ENCODE measurements at regions not wholly inside any gene's neighbourhood (a gene's known extent, or its start where the extent isn't known, plus 50 kb on each side); places are given as distances from the start of the nearest gene placed in this dataset.

- Histone ChIP-seq H3K79me2 (ENCODE audit: low read length) (no peaks in the 10 kb centered on the region), H3K4me3 (ENCODE audit: low read length) (no peak overlapping the region), H3K9me3 (ENCODE audit: low read length) (no peaks in the 10 kb centered on the region), H3F3A (ENCODE audit: low read length, unreplicated experiment) (no peaks in the 10 kb centered on the region), H3K36me3 (ENCODE audit: low read depth, low read length) (no peaks in the 10 kb centered on the region), H3K27ac (ENCODE audit: low read length) (no peak overlapping the region), H3K9ac (ENCODE audit: low read length) (no peak overlapping the region), H2AFZ (ENCODE audit: low read length) (no peak overlapping the region), H4K20me1 (ENCODE audit: low read length) (no peaks in the 10 kb centered on the region), H3K4me1 (ENCODE audit: insufficient read depth, low read length) (no peaks in the 10 kb centered on the region), H3K4me2 (ENCODE audit: low read length) (no peak overlapping the region), H3K27me3 (ENCODE audit: low read length) (peaks cover 63% of the 10 kb centered on the region), H3K9me2 (replicated peaks; ENCODE audit: low read length) (no peaks in the 10 kb centered on the region)
- TF ChIP-seq EZH2 (IDR thresholded peaks at IDR 0.05; ENCODE audit: low read length, unreplicated experiment) (no peak), EZH2phosphoT487 (IDR thresholded peaks at IDR 0.05; ENCODE audit: borderline replicate concordance, low read length) (no peak), CTCF (conservative IDR thresholded peaks at IDR 0.05; ENCODE audit: low read depth, low read length) (no peak)
- DNase-seq: no peak
- BruUV-seq (replicated peaks): no TSS peak
- CTCF ChIA-PET: no interaction called here
- POLR2A ChIA-PET (ENCODE audit: unreplicated experiment): no interaction called here
- intact Hi-C loops (cut with micrococcal nuclease): no loop called here
- no peak for ATAC-seq
Observed at GRCh38 chr1:110756506-110756905, 81.8 kb upstream of the KCNA3 start.

- H3K9me3 ChIP-seq (ENCODE audit: low read length): no peaks in the 10 kb centered on the region
- intact Hi-C loops (cut with micrococcal nuclease): no loop called here
- H3K27me3 ChIP-seq (ENCODE audit: low read length): peaks cover 54% of the 10 kb centered on the region
Observed at GRCh38 chr1:110752941-110753725, 78.4 kb upstream of the KCNA3 start.

More at GRCh38 chr1:110752941-110753725, 78.4 kb upstream of the KCNA3 start:
- ChIA-PET POLR2A (ENCODE audit: unreplicated experiment) (interaction anchor here (0.7 kb wide), 1 partner anchor 116 kb away, joined by 3 read pairs; no protein-coding TSS in a partner anchor), CTCF (no interaction called here)
- Histone ChIP-seq H3F3A (ENCODE audit: low read length, unreplicated experiment) (no peaks in the 10 kb centered on the region), H4K20me1 (ENCODE audit: low read length) (no peaks in the 10 kb centered on the region), H3K4me2 (ENCODE audit: low read length) (no peak overlapping the region), H2AFZ (ENCODE audit: low read length) (no peak overlapping the region), H3K4me3 (ENCODE audit: low read length) (no peak overlapping the region), H3K9ac (ENCODE audit: low read length) (no peak overlapping the region), H3K4me1 (ENCODE audit: insufficient read depth, low read length) (no peaks in the 10 kb centered on the region), H3K27ac (ENCODE audit: low read length) (no peak overlapping the region), H3K9me2 (replicated peaks; ENCODE audit: low read length) (no peaks in the 10 kb centered on the region), H3K36me3 (ENCODE audit: low read depth, low read length) (no peaks in the 10 kb centered on the region), H3K79me2 (ENCODE audit: low read length) (no peaks in the 10 kb centered on the region)
- ATAC-seq (no peak), DNase-seq (no peak)
- TF ChIP-seq EZH2 (IDR thresholded peaks at IDR 0.05; ENCODE audit: low read length, unreplicated experiment) (no peak), EZH2phosphoT487 (IDR thresholded peaks at IDR 0.05; ENCODE audit: borderline replicate concordance, low read length) (no peak), CTCF (conservative IDR thresholded peaks at IDR 0.05; ENCODE audit: low read depth, low read length) (no peak)
- BruUV-seq (replicated peaks): no TSS peak
